ENCODE measurements at regions not wholly inside any gene's neighbourhood (a gene's known extent, or its start where the extent isn't known, plus 50 kb on each side); places are given as distances from the start of the nearest gene placed in this dataset.
"Not testable (repeated sequence)": the region's sequence is repeated elsewhere in the genome, so short reads cannot be mapped to it uniquely, and the experiment has no call there.

GRCh38 chr7:125934539-125934938 is 1004.9 kb upstream of the POT1 start:
- Mint-ChIP-seq H3K4me1 (ENCODE audit: low read depth) (no peaks in the 10 kb centered on the region), H3K4me3 (no peak overlapping the region), H3K36me3 (ENCODE audit: low read depth) (no peaks in the 10 kb centered on the region), H3K27me3 (ENCODE audit: low read depth) (no peaks in the 10 kb centered on the region), H3K9me3 (ENCODE audit: insufficient read depth) (no peaks in the 10 kb centered on the region), H3K27ac (no peak overlapping the region)
- CTCF ChIA-PET = no interaction called here
- POLR2A ChIA-PET = no interaction called here
- no peak for DNase-seq
- ATAC-seq = no peak

- Mint-ChIP-seq H3K4me3 (no peak overlapping the region), H3K27ac (no peak overlapping the region), H3K4me1 (ENCODE audit: low read depth) (no peaks in the 10 kb centered on the region), H3K36me3 (ENCODE audit: low read depth) (no peaks in the 10 kb centered on the region), H3K27me3 (ENCODE audit: low read depth) (no peaks in the 10 kb centered on the region), H3K9me3 (ENCODE audit: insufficient read depth) (no peaks in the 10 kb centered on the region)
- CTCF ChIA-PET = no interaction called here
- ATAC-seq (no peak), DNase-seq (no peak)
- POLR2A ChIA-PET = no interaction called here
These were observed 1001.2 kb upstream of the POT1 start for GRCh38 chr7:125930848-125931247.

- H3K9me3 Mint-ChIP-seq (ENCODE audit: insufficient read depth) = peaks cover 3% of the 10 kb centered on the region
- ATAC-seq = no peak
- POLR2A ChIA-PET = no interaction called here
- H3K27me3 Mint-ChIP-seq (ENCODE audit: low read depth) = no peaks in the 10 kb centered on the region
- no peaks in the 10 kb centered on the region for H3K4me1 Mint-ChIP-seq (ENCODE audit: low read depth)
- CTCF ChIA-PET = no interaction called here
- DNase-seq = no peak
- no peaks in the 10 kb centered on the region for H3K36me3 Mint-ChIP-seq (ENCODE audit: low read depth)
- H3K27ac Mint-ChIP-seq = no peak overlapping the region
- no peak overlapping the region for H3K4me3 Mint-ChIP-seq
These were observed 997.9 kb upstream of the POT1 start for GRCh38 chr7:125927556-125927955.

- H3K4me1 Mint-ChIP-seq (ENCODE audit: low read depth) = no peaks in the 10 kb centered on the region
- DNase-seq (no peak), ATAC-seq (no peak)
- H3K9me3 Mint-ChIP-seq (ENCODE audit: insufficient read depth) = peaks cover 3% of the 10 kb centered on the region
- no peaks in the 10 kb centered on the region for H3K27me3 Mint-ChIP-seq (ENCODE audit: low read depth)
- H3K36me3 Mint-ChIP-seq (ENCODE audit: low read depth) = no peaks in the 10 kb centered on the region
- H3K4me3 Mint-ChIP-seq = no peak overlapping the region
- no peak overlapping the region for H3K27ac Mint-ChIP-seq
- CTCF ChIA-PET = no interaction called here
- POLR2A ChIA-PET = no interaction called here
These were observed 997.0 kb upstream of the POT1 start for GRCh38 chr7:125926621-125927020.

GRCh38 chr7:125924037-125924436 is 994.4 kb upstream of the POT1 start:
- Mint-ChIP-seq H3K36me3 (ENCODE audit: low read depth) (no peaks in the 10 kb centered on the region), H3K27me3 (ENCODE audit: low read depth) (no peaks in the 10 kb centered on the region), H3K27ac (no peak overlapping the region), H3K4me1 (ENCODE audit: low read depth) (no peaks in the 10 kb centered on the region), H3K4me3 (no peak overlapping the region), H3K9me3 (ENCODE audit: insufficient read depth) (peaks cover 3% of the 10 kb centered on the region)
- DNase-seq = no peak
- ATAC-seq = no peak
- CTCF ChIA-PET = no interaction called here
- POLR2A ChIA-PET = no interaction called here

GRCh38 chr7:125915381-125915948 is 985.8 kb upstream of the POT1 start:
- H3K4me1 Mint-ChIP-seq (ENCODE audit: low read depth); H3K4me3 Mint-ChIP-seq; ATAC-seq; POLR2A ChIA-PET; H3K27me3 Mint-ChIP-seq (ENCODE audit: low read depth); H3K9me3 Mint-ChIP-seq (ENCODE audit: insufficient read depth); DNase-seq; H3K36me3 Mint-ChIP-seq (ENCODE audit: low read depth); H3K27ac Mint-ChIP-seq; CTCF ChIA-PET: not testable (repeated sequence)

- no peaks in the 10 kb centered on the region for H3K27me3 Mint-ChIP-seq (ENCODE audit: low read depth)
- ATAC-seq (no peak), DNase-seq (no peak)
- H3K4me1 Mint-ChIP-seq (ENCODE audit: low read depth) = no peaks in the 10 kb centered on the region
- H3K9me3 Mint-ChIP-seq (ENCODE audit: insufficient read depth) = peaks cover 3% of the 10 kb centered on the region
- POLR2A ChIA-PET = no interaction called here
- no peak overlapping the region for H3K4me3 Mint-ChIP-seq
- no peaks in the 10 kb centered on the region for H3K36me3 Mint-ChIP-seq (ENCODE audit: low read depth)
- H3K27ac Mint-ChIP-seq = no peak overlapping the region
- CTCF ChIA-PET = no interaction called here
These were observed 979.1 kb upstream of the POT1 start for GRCh38 chr7:125908711-125909110.

GRCh38 chr7:125899577-125899976 is 970.0 kb upstream of the POT1 start:
- no peak overlapping the region for H3K27ac Mint-ChIP-seq
- no peak for ATAC-seq
- no peak overlapping the region for H3K4me3 Mint-ChIP-seq
- POLR2A ChIA-PET = no interaction called here
- H3K9me3 Mint-ChIP-seq (ENCODE audit: insufficient read depth) = no peaks in the 10 kb centered on the region
- CTCF ChIA-PET = no interaction called here
- no peaks in the 10 kb centered on the region for H3K27me3 Mint-ChIP-seq (ENCODE audit: low read depth)
- H3K4me1 Mint-ChIP-seq (ENCODE audit: low read depth) = no peaks in the 10 kb centered on the region
- DNase-seq = no peak
- no peaks in the 10 kb centered on the region for H3K36me3 Mint-ChIP-seq (ENCODE audit: low read depth)

GRCh38 chr7:125892434-125892833 is 962.8 kb upstream of the POT1 start:
- Mint-ChIP-seq H3K4me3 (no peak overlapping the region), H3K27ac (no peak overlapping the region), H3K36me3 (ENCODE audit: low read depth) (no peaks in the 10 kb centered on the region), H3K27me3 (ENCODE audit: low read depth) (no peaks in the 10 kb centered on the region), H3K9me3 (ENCODE audit: insufficient read depth) (peaks cover 10% of the 10 kb centered on the region), H3K4me1 (ENCODE audit: low read depth) (no peaks in the 10 kb centered on the region)
- ChIA-PET POLR2A (no interaction called here), CTCF (no interaction called here)
- DNase-seq (no peak), ATAC-seq (no peak)

GRCh38 chr7:125878988-125879387 is 949.4 kb upstream of the POT1 start:
- ChIA-PET CTCF (no interaction called here), POLR2A (no interaction called here)
- H3K4me3 Mint-ChIP-seq = no peak overlapping the region
- ATAC-seq (no peak), DNase-seq (no peak)
- no peaks in the 10 kb centered on the region for H3K36me3 Mint-ChIP-seq (ENCODE audit: low read depth)
- H3K27me3 Mint-ChIP-seq (ENCODE audit: low read depth) = no peaks in the 10 kb centered on the region
- H3K27ac Mint-ChIP-seq = no peak overlapping the region
- H3K4me1 Mint-ChIP-seq (ENCODE audit: low read depth) = no peaks in the 10 kb centered on the region
- peaks cover 4% of the 10 kb centered on the region for H3K9me3 Mint-ChIP-seq (ENCODE audit: insufficient read depth)

GRCh38 chr7:125878235-125878956 is 948.8 kb upstream of the POT1 start:
- CTCF ChIA-PET = no interaction called here
- H3K27me3 Mint-ChIP-seq (ENCODE audit: low read depth) = no peaks in the 10 kb centered on the region

GRCh38 chr7:125877246-125877645 is 947.6 kb upstream of the POT1 start:
- no peak for ATAC-seq
- Mint-ChIP-seq H3K4me1 (ENCODE audit: low read depth) (no peaks in the 10 kb centered on the region), H3K36me3 (ENCODE audit: low read depth) (no peaks in the 10 kb centered on the region), H3K9me3 (ENCODE audit: insufficient read depth) (no peaks in the 10 kb centered on the region), H3K4me3 (no peak overlapping the region), H3K27me3 (ENCODE audit: low read depth) (no peaks in the 10 kb centered on the region), H3K27ac (no peak overlapping the region)
- no peak for DNase-seq
- ChIA-PET CTCF (no interaction called here), POLR2A (no interaction called here)

More at GRCh38 chr7:125878235-125878956, 948.8 kb upstream of the POT1 start:
- H3K36me3 Mint-ChIP-seq (ENCODE audit: low read depth) = no peaks in the 10 kb centered on the region
- POLR2A ChIA-PET = no interaction called here
- ATAC-seq (no peak), DNase-seq (no peak)
- peaks cover 4% of the 10 kb centered on the region for H3K9me3 Mint-ChIP-seq (ENCODE audit: insufficient read depth)
- H3K27ac Mint-ChIP-seq = no peak overlapping the region
- no peaks in the 10 kb centered on the region for H3K4me1 Mint-ChIP-seq (ENCODE audit: low read depth)
- no peak overlapping the region for H3K4me3 Mint-ChIP-seq

GRCh38 chr7:125876431-125876830 is 946.8 kb upstream of the POT1 start:
- ChIA-PET POLR2A (no interaction called here), CTCF (no interaction called here)
- ATAC-seq (no peak), DNase-seq (no peak)
- Mint-ChIP-seq H3K9me3 (ENCODE audit: insufficient read depth) (no peaks in the 10 kb centered on the region), H3K4me3 (no peak overlapping the region), H3K27me3 (ENCODE audit: low read depth) (no peaks in the 10 kb centered on the region), H3K4me1 (ENCODE audit: low read depth) (no peaks in the 10 kb centered on the region), H3K27ac (no peak overlapping the region), H3K36me3 (ENCODE audit: low read depth) (no peaks in the 10 kb centered on the region)

Measured in activated CD8-positive, alpha-beta T cell treated with anti-CD3 and anti-CD28 coated beads, Interleukin-2, amount 10 ng/mL, durations not matched to agents 7 days and 5 days (primary cell).